ENCODE measurements at regions not wholly inside any gene's neighbourhood (a gene's known extent, or its start where the extent isn't known, plus 50 kb on each side); places are given as distances from the start of the nearest gene placed in this dataset.

GRCh38 chr9:135020481-135021392 is 66.7 kb upstream of the OLFM1 start:
- no peak overlapping the region for H3K27ac Mint-ChIP-seq
- TF ChIP-seq CTCF (IDR thresholded peaks at IDR 0.05; ENCODE audit: unreplicated experiment): no peak
- no peak overlapping the region for H3K4me3 Mint-ChIP-seq
- peaks cover 18% of the 10 kb centered on the region for H3K9me3 Mint-ChIP-seq
- H3K27me3 Mint-ChIP-seq (ENCODE audit: low read depth): peaks cover 40% of the 10 kb centered on the region
- H3K4me1 Mint-ChIP-seq: peaks cover 15% of the 10 kb centered on the region
- no peak for DNase-seq (ENCODE audit: low spot score in 2 of 2, unreplicated experiment in 2 of 2)
- peaks cover 1% of the 10 kb centered on the region for H3K36me3 Mint-ChIP-seq

GRCh38 chr9:135021393-135021789 is 66.1 kb upstream of the OLFM1 start:
- DNase-seq (ENCODE audit: low spot score in 2 of 2, unreplicated experiment in 2 of 2): no peak
- Mint-ChIP-seq H3K36me3 (peaks cover 1% of the 10 kb centered on the region), H3K27me3 (ENCODE audit: low read depth) (peaks cover 35% of the 10 kb centered on the region), H3K4me1 (peaks cover 15% of the 10 kb centered on the region), H3K9me3 (peaks cover 24% of the 10 kb centered on the region), H3K27ac (no peak overlapping the region), H3K4me3 (no peak overlapping the region)
- no peak for TF ChIP-seq CTCF (IDR thresholded peaks at IDR 0.05; ENCODE audit: unreplicated experiment)

GRCh38 chr9:135022191-135022870 is 65.1 kb upstream of the OLFM1 start:
- Mint-ChIP-seq H3K27ac (no peak overlapping the region), H3K9me3 (peaks cover 33% of the 10 kb centered on the region), H3K4me1 (peaks cover 15% of the 10 kb centered on the region), H3K4me3 (no peak overlapping the region), H3K36me3 (peaks cover 1% of the 10 kb centered on the region), H3K27me3 (ENCODE audit: low read depth) (peaks cover 30% of the 10 kb centered on the region)
- no peak for DNase-seq (ENCODE audit: low spot score in 2 of 2, unreplicated experiment in 2 of 2)
- no peak for TF ChIP-seq CTCF (IDR thresholded peaks at IDR 0.05; ENCODE audit: unreplicated experiment)

- Mint-ChIP-seq H3K9me3 (peaks cover 33% of the 10 kb centered on the region), H3K4me1 (peaks cover 15% of the 10 kb centered on the region), H3K27me3 (ENCODE audit: low read depth) (peaks cover 23% of the 10 kb centered on the region), H3K4me3 (no peak overlapping the region), H3K36me3 (peaks cover 1% of the 10 kb centered on the region), H3K27ac (peak overlapping the region; percentile 82)
- no peak for TF ChIP-seq CTCF (IDR thresholded peaks at IDR 0.05; ENCODE audit: unreplicated experiment)
- DNase-seq (ENCODE audit: low spot score in 2 of 2, unreplicated experiment in 2 of 2): peak in 1 of 2 experiments; percentile 61
Measured at GRCh38 chr9:135023088-135023785, 64.2 kb upstream of the OLFM1 start.

- Mint-ChIP-seq H3K4me3 (no peak overlapping the region), H3K4me1 (peaks cover 16% of the 10 kb centered on the region), H3K36me3 (peaks cover 1% of the 10 kb centered on the region), H3K27ac (peak overlapping the region; percentile 82), H3K9me3 (peaks cover 33% of the 10 kb centered on the region), H3K27me3 (ENCODE audit: low read depth) (peaks cover 19% of the 10 kb centered on the region)
- DNase-seq (ENCODE audit: low spot score in 2 of 2, unreplicated experiment in 2 of 2): no peak
- no peak for TF ChIP-seq CTCF (IDR thresholded peaks at IDR 0.05; ENCODE audit: unreplicated experiment)
Measured at GRCh38 chr9:135023786-135024405, 63.6 kb upstream of the OLFM1 start.

Data from mesothelial cell of epicardium (in vitro differentiated cells).